A549 (cell line): ENCODE measurements at regions not wholly inside any gene's neighbourhood (a gene's known extent, or its start where the extent isn't known, plus 50 kb on each side); places are given as distances from the start of the nearest gene placed in this dataset.

Experiments used
- BHLHE40 ChIP-seq: IDR thresholded peaks from 2 replicates; pipeline ENCODE4 v1.6.1; 2012; ENCODE audit warnings: low read depth, low read length, inconsistent platforms
- CEBPB ChIP-seq, 2 experiments: fragments of >200 bp in 1 of 2; sonication (Bioruptor Twin) in 1 of 2; formaldehyde crosslinking in 1 of 2; IDR thresholded peaks; 2 replicates each; pipeline ENCODE4 v1.6.1; 2012 to 2016
- EP300 ChIP-seq, 2 experiments: fragments of >200 bp; sonication (Bioruptor Twin); formaldehyde crosslinking; IDR thresholded peaks; 2 replicates in 1 of 2; 3 replicates in 1 of 2; pipeline ENCODE4 v1.6.1; 2016 to 2017
- FOSL2 ChIP-seq, 2 experiments: fragments of 450-650 bp in 1 of 2; fragments of >200 bp in 1 of 2; sonication (Bioruptor Twin) in 1 of 2; formaldehyde crosslinking; IDR thresholded peaks; 2 replicates each; pipeline versions ENCODE4 v1.5.0 to v1.6.1; 2016 to 2020; ENCODE audit warnings: mild to moderate bottlenecking in 1 of 2, moderate library complexity in 1 of 2
- KDM1A ChIP-seq: fragments of 200-600 bp; sonication (generic); IDR thresholded peaks from 2 replicates; pipeline ENCODE4 v1.6.1; 2016; ENCODE audit warnings: low read depth, mild to moderate bottlenecking
- MAZ ChIP-seq: fragments of 150-350 bp; IDR thresholded peaks from 2 replicates; pipeline ENCODE4 v1.6.1; 2014; ENCODE audit warnings: antibody characterized with exemption, low read depth, low read length, borderline replicate concordance
- POLR2A ChIP-seq: IDR thresholded peaks from 2 replicates; pipeline ENCODE4 v1.6.1; 2012; ENCODE audit warnings: mild to moderate bottlenecking, low read length
- RAD21 ChIP-seq, 2 experiments: fragments of >200 bp in 1 of 2; sonication (Bioruptor Twin) in 1 of 2; formaldehyde crosslinking in 1 of 2; IDR thresholded peaks in 1 of 2; conservative IDR thresholded peaks in 1 of 2; 2 replicates in 1 of 2; 3 replicates in 1 of 2; pipeline ENCODE4 v1.6.1; 2012 to 2018; ENCODE audit warnings: inconsistent platforms in 1 of 2
- RCOR1 ChIP-seq: fragments of 150-350 bp; IDR thresholded peaks from 2 replicates; pipeline ENCODE4 v1.6.1; 2014; ENCODE audit warnings: antibody characterized with exemption, low read length, low read depth
- RFX5 ChIP-seq: fragments of 450-650 bp; IDR thresholded peaks from 2 replicates; pipeline ENCODE4 v1.7.1; 2014; ENCODE audit warnings: antibody characterized with exemption, mild to moderate bottlenecking, moderate library complexity
- TF ChIP-seq, protein P1 (sequence below): fragments of >200 bp; sonication (Bioruptor Twin); formaldehyde crosslinking; IDR thresholded peaks from 3 replicates; pipeline ENCODE4 v1.5.1; 2016
- TF ChIP-seq, protein P2 (sequence below): fragments of 250-450 bp; sonication (Bioruptor Pico); IDR thresholded peaks from 2 replicates; pipeline ENCODE4 v1.5.0; 2021; ENCODE audit warnings: mild to moderate bottlenecking, moderate library complexity, borderline replicate concordance
- TF ChIP-seq, protein P3 (sequence below): fragments of 450-650 bp; IDR thresholded peaks from 2 replicates; pipeline ENCODE4 v1.6.1; 2014; ENCODE audit warnings: antibody characterized with exemption
- TF ChIP-seq, protein P4 (sequence below): fragments of 200-600 bp; sonication (generic); IDR thresholded peaks from 2 replicates; pipeline ENCODE4 v1.6.1; 2016; ENCODE audit warnings: antibody characterized with exemption, mild to moderate bottlenecking, moderate library complexity

DNA sequence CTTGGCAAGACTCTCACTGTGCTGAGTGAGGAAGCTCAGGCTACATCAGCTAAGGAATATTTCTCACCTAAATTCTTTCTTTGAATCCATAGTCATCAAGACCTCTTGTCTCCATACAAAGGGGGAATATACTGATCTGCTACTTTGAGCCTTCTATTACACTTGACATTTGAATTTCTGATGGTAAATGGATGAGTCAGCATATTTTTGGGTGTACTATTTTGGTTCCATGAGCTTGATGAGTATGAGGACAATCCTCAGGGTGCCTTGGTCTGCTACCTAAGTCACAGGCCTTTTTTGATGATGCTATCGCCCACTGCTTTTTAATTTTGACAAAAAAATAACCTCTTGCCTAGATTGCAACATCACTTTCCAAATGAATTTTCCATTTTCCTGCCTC is 415.7 kb downstream of the PPP1R2C start:
- TF ChIP-seq, protein P1, sequence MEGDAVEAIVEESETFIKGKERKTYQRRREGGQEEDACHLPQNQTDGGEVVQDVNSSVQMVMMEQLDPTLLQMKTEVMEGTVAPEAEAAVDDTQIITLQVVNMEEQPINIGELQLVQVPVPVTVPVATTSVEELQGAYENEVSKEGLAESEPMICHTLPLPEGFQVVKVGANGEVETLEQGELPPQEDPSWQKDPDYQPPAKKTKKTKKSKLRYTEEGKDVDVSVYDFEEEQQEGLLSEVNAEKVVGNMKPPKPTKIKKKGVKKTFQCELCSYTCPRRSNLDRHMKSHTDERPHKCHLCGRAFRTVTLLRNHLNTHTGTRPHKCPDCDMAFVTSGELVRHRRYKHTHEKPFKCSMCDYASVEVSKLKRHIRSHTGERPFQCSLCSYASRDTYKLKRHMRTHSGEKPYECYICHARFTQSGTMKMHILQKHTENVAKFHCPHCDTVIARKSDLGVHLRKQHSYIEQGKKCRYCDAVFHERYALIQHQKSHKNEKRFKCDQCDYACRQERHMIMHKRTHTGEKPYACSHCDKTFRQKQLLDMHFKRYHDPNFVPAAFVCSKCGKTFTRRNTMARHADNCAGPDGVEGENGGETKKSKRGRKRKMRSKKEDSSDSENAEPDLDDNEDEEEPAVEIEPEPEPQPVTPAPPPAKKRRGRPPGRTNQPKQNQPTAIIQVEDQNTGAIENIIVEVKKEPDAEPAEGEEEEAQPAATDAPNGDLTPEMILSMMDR, result no peak
- TF ChIP-seq FOSL2 (IDR thresholded peaks at IDR 0.05), result no peak
- no peak for TF ChIP-seq FOSL2 (CRISPR knock-in tag; IDR thresholded peaks at IDR 0.05)
- TF ChIP-seq EP300 (IDR thresholded peaks at IDR 0.05), result no peak
- TF ChIP-seq KDM1A, result no peak
- TF ChIP-seq, protein P2, sequence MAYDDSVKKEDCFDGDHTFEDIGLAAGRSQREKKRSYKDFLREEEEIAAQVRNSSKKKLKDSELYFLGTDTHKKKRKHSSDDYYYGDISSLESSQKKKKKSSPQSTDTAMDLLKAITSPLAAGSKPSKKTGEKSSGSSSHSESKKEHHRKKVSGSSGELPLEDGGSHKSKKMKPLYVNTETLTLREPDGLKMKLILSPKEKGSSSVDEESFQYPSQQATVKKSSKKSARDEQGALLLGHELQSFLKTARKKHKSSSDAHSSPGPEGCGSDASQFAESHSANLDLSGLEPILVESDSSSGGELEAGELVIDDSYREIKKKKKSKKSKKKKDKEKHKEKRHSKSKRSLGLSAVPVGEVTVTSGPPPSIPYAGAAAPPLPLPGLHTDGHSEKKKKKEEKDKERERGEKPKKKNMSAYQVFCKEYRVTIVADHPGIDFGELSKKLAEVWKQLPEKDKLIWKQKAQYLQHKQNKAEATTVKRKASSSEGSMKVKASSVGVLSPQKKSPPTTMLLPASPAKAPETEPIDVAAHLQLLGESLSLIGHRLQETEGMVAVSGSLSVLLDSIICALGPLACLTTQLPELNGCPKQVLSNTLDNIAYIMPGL (CRISPR knock-in tag), result no peak
- TF ChIP-seq MAZ, result no peak
- no peak for TF ChIP-seq POLR2A
- TF ChIP-seq RAD21 (conservative IDR thresholded peaks at IDR 0.05 in 1 of 2, IDR thresholded peaks at IDR 0.05 in 1 of 2), result no peak
- TF ChIP-seq, protein P3, sequence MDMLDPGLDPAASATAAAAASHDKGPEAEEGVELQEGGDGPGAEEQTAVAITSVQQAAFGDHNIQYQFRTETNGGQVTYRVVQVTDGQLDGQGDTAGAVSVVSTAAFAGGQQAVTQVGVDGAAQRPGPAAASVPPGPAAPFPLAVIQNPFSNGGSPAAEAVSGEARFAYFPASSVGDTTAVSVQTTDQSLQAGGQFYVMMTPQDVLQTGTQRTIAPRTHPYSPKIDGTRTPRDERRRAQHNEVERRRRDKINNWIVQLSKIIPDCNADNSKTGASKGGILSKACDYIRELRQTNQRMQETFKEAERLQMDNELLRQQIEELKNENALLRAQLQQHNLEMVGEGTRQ, result no peak
- TF ChIP-seq, protein P4, sequence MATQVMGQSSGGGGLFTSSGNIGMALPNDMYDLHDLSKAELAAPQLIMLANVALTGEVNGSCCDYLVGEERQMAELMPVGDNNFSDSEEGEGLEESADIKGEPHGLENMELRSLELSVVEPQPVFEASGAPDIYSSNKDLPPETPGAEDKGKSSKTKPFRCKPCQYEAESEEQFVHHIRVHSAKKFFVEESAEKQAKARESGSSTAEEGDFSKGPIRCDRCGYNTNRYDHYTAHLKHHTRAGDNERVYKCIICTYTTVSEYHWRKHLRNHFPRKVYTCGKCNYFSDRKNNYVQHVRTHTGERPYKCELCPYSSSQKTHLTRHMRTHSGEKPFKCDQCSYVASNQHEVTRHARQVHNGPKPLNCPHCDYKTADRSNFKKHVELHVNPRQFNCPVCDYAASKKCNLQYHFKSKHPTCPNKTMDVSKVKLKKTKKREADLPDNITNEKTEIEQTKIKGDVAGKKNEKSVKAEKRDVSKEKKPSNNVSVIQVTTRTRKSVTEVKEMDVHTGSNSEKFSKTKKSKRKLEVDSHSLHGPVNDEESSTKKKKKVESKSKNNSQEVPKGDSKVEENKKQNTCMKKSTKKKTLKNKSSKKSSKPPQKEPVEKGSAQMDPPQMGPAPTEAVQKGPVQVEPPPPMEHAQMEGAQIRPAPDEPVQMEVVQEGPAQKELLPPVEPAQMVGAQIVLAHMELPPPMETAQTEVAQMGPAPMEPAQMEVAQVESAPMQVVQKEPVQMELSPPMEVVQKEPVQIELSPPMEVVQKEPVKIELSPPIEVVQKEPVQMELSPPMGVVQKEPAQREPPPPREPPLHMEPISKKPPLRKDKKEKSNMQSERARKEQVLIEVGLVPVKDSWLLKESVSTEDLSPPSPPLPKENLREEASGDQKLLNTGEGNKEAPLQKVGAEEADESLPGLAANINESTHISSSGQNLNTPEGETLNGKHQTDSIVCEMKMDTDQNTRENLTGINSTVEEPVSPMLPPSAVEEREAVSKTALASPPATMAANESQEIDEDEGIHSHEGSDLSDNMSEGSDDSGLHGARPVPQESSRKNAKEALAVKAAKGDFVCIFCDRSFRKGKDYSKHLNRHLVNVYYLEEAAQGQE, result no peak
- no peak for TF ChIP-seq CEBPB (IDR thresholded peaks at IDR 0.05)
- TF ChIP-seq BHLHE40, result no peak
- no peak for TF ChIP-seq RCOR1
- TF ChIP-seq RFX5, result no peak
